ENCODE measurements at regions not wholly inside any gene's neighbourhood (a gene's known extent, or its start where the extent isn't known, plus 50 kb on each side); places are given as distances from the start of the nearest gene placed in this dataset.

GRCh38 chr7:41220266-41220665 lies 482.6 kb downstream of the INHBA start:
- 100% methylated on average over 1 of the region's 1 CpG for WGBS (ENCODE audit: insufficient coverage)

DNA sequence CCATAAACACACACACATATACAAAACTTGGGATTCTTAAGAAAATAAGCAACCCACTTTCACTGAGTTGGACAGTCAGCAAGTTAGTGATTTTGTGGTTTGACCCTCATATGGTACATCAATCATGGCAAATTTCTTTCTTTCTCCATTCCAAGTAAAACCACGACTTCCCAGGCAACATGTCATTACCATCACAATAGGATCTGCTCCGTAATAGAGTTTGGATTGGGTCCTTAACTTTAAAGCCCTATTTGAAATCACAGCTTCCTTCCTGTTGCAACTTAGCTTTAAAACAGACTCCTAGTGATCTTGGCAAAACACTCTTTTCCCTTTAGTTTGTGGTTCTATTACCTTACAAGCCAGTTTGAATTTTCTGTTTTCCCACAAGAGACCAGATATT lies 483.6 kb downstream of the INHBA start:
- no peaks in the 10 kb centered on the region for H3K9me3 ChIP-seq (ENCODE audit: control insufficient read depth, insufficient read depth, low read length)
- H3K4me3 ChIP-seq (ENCODE audit: low read length) = no peak overlapping the region
- no peaks in the 10 kb centered on the region for H3K27me3 ChIP-seq (ENCODE audit: control insufficient read depth, insufficient read depth, low read length)
- no peaks in the 10 kb centered on the region for H3K4me1 Mint-ChIP-seq
- H3K27me3 Mint-ChIP-seq (ENCODE audit: low read depth in 2 of 2) = no peaks in the 10 kb centered on the region
- no peak overlapping the region for H3K4me3 Mint-ChIP-seq
- H3K27ac Mint-ChIP-seq = no peak overlapping the region
- no peak overlapping the region for H3K27ac ChIP-seq (ENCODE audit: low read length)
- no peak for ATAC-seq
- intact Hi-C loops (cut with micrococcal nuclease) = no loop called here
- H3K9me3 Mint-ChIP-seq = peaks cover 5 to 16% of the 10 kb centered on the region in 2 donors
- 10% methylated on average over 2 of the region's 2 CpGs for WGBS (ENCODE audit: insufficient coverage)
- no peaks in the 10 kb centered on the region for H3K36me3 Mint-ChIP-seq
- DNase-seq = no peak
- no peaks in the 10 kb centered on the region for H3K4me1 ChIP-seq (ENCODE audit: control insufficient read depth, insufficient read depth, low read length)
- H3K36me3 ChIP-seq (ENCODE audit: control insufficient read depth, insufficient read depth, low read length) = no peaks in the 10 kb centered on the region
- TF ChIP-seq, protein P1, sequence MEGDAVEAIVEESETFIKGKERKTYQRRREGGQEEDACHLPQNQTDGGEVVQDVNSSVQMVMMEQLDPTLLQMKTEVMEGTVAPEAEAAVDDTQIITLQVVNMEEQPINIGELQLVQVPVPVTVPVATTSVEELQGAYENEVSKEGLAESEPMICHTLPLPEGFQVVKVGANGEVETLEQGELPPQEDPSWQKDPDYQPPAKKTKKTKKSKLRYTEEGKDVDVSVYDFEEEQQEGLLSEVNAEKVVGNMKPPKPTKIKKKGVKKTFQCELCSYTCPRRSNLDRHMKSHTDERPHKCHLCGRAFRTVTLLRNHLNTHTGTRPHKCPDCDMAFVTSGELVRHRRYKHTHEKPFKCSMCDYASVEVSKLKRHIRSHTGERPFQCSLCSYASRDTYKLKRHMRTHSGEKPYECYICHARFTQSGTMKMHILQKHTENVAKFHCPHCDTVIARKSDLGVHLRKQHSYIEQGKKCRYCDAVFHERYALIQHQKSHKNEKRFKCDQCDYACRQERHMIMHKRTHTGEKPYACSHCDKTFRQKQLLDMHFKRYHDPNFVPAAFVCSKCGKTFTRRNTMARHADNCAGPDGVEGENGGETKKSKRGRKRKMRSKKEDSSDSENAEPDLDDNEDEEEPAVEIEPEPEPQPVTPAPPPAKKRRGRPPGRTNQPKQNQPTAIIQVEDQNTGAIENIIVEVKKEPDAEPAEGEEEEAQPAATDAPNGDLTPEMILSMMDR (IDR thresholded peaks at IDR 0.05) = no peak

More at GRCh38 chr7:41220266-41220665, 482.6 kb downstream of the INHBA start:
- intact Hi-C loops (cut with micrococcal nuclease) = no loop called here
- H3K27ac Mint-ChIP-seq = no peak overlapping the region
- Histone ChIP-seq H3K9me3 (ENCODE audit: control insufficient read depth, insufficient read depth, low read length) (no peaks in the 10 kb centered on the region), H3K36me3 (ENCODE audit: control insufficient read depth, insufficient read depth, low read length) (no peaks in the 10 kb centered on the region), H3K4me1 (ENCODE audit: control insufficient read depth, insufficient read depth, low read length) (no peaks in the 10 kb centered on the region), H3K27me3 (ENCODE audit: control insufficient read depth, insufficient read depth, low read length) (no peaks in the 10 kb centered on the region), H3K27ac (ENCODE audit: low read length) (no peak overlapping the region), H3K4me3 (ENCODE audit: low read length) (no peak overlapping the region)
- DNase-seq (no peak), ATAC-seq (no peak)
- TF ChIP-seq, protein P1 (IDR thresholded peaks at IDR 0.05) = no peak
- H3K27me3 Mint-ChIP-seq (ENCODE audit: low read depth in 2 of 2) = no peaks in the 10 kb centered on the region
- H3K4me3 Mint-ChIP-seq = no peak overlapping the region
- peaks cover 3 to 12% of the 10 kb centered on the region in 2 donors for H3K9me3 Mint-ChIP-seq
- no peaks in the 10 kb centered on the region for H3K4me1 Mint-ChIP-seq
- no peaks in the 10 kb centered on the region for H3K36me3 Mint-ChIP-seq

GRCh38 chr7:41217306-41217705 lies 485.6 kb downstream of the INHBA start:
- Mint-ChIP-seq H3K9me3 (peaks cover 6 to 10% of the 10 kb centered on the region in 2 donors), H3K27me3 (ENCODE audit: low read depth in 2 of 2) (no peaks in the 10 kb centered on the region), H3K36me3 (no peaks in the 10 kb centered on the region), H3K4me1 (no peaks in the 10 kb centered on the region), H3K4me3 (no peak overlapping the region), H3K27ac (no peak overlapping the region)
- H3K4me1 ChIP-seq (ENCODE audit: control insufficient read depth, insufficient read depth, low read length) = no peaks in the 10 kb centered on the region
- H3K27me3 ChIP-seq (ENCODE audit: control insufficient read depth, insufficient read depth, low read length) = no peaks in the 10 kb centered on the region
- H3K27ac ChIP-seq (ENCODE audit: low read length) = no peak overlapping the region
- H3K4me3 ChIP-seq (ENCODE audit: low read length) = no peak overlapping the region
- intact Hi-C loops (cut with micrococcal nuclease) = no loop called here
- TF ChIP-seq, protein P1 (IDR thresholded peaks at IDR 0.05) = no peak
- WGBS (ENCODE audit: insufficient coverage) = 79% methylated on average over 3 of the region's 3 CpGs
- H3K9me3 ChIP-seq (ENCODE audit: control insufficient read depth, insufficient read depth, low read length) = no peaks in the 10 kb centered on the region
- no peaks in the 10 kb centered on the region for H3K36me3 ChIP-seq (ENCODE audit: control insufficient read depth, insufficient read depth, low read length)
- ATAC-seq (no peak), DNase-seq (no peak)

DNA sequence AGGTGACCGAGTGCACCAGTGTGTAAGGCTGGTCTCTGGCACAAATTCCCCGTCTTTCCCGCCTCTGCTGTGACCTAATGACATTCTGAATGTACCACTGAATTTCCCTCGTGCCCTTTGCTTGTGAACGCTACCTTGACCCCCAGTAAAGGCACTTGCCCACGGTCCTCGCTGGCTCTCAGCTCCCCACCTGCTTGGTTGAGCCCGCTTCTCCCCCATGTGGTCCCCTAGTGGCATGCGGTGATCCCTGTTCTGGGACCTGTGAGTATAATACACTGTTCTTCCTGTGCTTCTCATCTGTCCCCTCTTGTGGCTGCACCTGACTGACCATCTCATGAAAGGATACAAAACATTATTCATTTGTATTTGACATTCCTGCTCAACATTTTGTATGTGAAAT lies 495.7 kb downstream of the INHBA start:
- intact Hi-C loops (cut with micrococcal nuclease) = no loop called here
- Histone ChIP-seq H3K4me3 (ENCODE audit: low read length) (no peak overlapping the region), H3K9me3 (ENCODE audit: control insufficient read depth, insufficient read depth, low read length) (no peaks in the 10 kb centered on the region), H3K4me1 (ENCODE audit: control insufficient read depth, insufficient read depth, low read length) (no peaks in the 10 kb centered on the region), H3K27ac (ENCODE audit: low read length) (no peak overlapping the region), H3K36me3 (ENCODE audit: control insufficient read depth, insufficient read depth, low read length) (no peaks in the 10 kb centered on the region), H3K27me3 (ENCODE audit: control insufficient read depth, insufficient read depth, low read length) (no peaks in the 10 kb centered on the region)
- TF ChIP-seq, protein P1 (IDR thresholded peaks at IDR 0.05) = no peak
- ATAC-seq = no peak
- no peak for DNase-seq
- Mint-ChIP-seq H3K4me1 (no peaks in the 10 kb centered on the region), H3K27me3 (ENCODE audit: low read depth in 2 of 2) (no peaks in the 10 kb centered on the region), H3K36me3 (no peaks in the 10 kb centered on the region), H3K9me3 (peaks cover 7 to 10% of the 10 kb centered on the region in 2 donors), H3K27ac (no peak overlapping the region), H3K4me3 (no peak overlapping the region)
- 88% methylated on average over 9 of the region's 9 CpGs for WGBS (ENCODE audit: insufficient coverage)

Data from natural killer cell (primary cell).